ENCODE measurements at regions not wholly inside any gene's neighbourhood (a gene's known extent, or its start where the extent isn't known, plus 50 kb on each side); places are given as distances from the start of the nearest gene placed in this dataset.

GRCh38 chr12:115451780-115452736 is 768.1 kb upstream of the TBX3 start:
- peak; percentile 93 for DNase-seq

GRCh38 chr12:115451151-115451779 is 767.3 kb upstream of the TBX3 start:
- DNase-seq = peak; percentile 69

- DNase-seq = no peak
These were observed 766.7 kb upstream of the TBX3 start for GRCh38 chr12:115450710-115451109.

DNA sequence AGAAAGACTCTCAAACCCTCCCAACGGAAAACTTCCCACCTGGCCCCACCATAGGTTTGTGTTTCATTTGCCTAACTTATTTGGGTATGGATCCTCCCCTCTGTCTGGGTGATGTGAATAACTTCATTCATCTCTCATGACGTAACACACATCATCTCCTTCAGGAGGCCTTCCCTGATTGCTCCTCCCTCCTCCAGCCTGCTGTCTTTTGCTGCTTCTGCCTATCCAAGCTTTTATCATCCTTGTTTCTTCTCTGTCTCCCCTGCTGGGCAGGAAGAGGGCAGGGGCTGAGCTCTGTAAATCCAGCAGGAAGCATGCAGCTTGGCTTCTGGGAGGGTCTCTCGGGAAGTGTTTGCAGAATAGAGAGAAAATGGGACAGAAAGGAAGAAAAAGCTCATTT is 766.0 kb upstream of the TBX3 start:
- DNase-seq = no peak

- DNase-seq = no peak
These were observed 765.6 kb upstream of the TBX3 start for GRCh38 chr12:115449526-115449925.

DNA sequence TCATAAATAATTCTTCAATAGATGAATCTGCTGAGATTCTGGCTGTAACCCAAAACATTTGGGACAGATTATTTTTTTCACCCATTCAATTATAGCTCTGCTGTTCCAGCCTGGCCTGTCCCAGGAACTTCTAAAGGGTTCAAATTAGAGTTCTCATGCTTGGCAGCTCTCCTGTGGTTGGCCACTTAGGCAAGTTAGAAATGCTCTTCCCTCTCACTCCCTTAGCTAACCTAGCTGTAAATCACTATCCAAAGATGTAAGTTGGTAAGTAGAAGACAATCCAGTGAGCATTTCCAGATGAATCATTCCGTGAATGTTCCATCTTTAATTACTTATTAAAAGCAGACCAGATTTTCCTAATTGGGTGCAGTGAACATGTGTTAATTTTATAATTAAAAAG is 760.4 kb upstream of the TBX3 start:
- DNase-seq = peak; percentile 42

DNA sequence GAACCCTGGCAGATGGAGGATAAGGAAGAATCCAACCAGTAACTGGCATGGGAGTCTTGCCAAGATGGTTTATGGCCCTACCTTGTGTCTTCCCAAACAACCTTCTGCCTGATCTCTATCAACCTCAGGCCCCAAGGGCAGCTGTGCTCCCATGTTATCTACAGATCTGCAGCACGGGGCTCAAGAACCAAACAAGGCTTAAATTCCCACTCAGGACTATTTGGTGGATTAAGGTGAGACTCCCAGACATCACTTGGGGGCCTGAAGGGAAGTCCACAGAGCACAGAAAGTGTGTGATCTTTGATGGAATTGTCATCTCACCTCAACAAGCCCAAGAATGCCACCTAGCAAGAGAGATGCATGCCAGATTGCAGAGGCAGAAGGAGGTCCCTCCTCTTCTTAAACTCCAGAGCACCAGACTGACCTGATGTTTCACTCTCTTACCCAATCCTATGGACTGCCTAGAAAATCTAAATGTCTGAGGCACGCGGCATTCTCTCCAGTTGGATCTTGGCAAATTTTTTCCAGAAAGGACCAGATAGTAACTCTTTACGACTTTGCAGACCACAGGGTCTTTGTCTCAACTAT is 759.5 kb upstream of the TBX3 start:
- peak; percentile 77 for DNase-seq

GRCh38 chr12:115440438-115440837 is 756.5 kb upstream of the TBX3 start:
- DNase-seq = no peak

- no peak for DNase-seq
These were observed 755.1 kb upstream of the TBX3 start for GRCh38 chr12:115439008-115439601.

GRCh38 chr12:115438314-115438713 is 754.3 kb upstream of the TBX3 start:
- no peak for DNase-seq

DNA sequence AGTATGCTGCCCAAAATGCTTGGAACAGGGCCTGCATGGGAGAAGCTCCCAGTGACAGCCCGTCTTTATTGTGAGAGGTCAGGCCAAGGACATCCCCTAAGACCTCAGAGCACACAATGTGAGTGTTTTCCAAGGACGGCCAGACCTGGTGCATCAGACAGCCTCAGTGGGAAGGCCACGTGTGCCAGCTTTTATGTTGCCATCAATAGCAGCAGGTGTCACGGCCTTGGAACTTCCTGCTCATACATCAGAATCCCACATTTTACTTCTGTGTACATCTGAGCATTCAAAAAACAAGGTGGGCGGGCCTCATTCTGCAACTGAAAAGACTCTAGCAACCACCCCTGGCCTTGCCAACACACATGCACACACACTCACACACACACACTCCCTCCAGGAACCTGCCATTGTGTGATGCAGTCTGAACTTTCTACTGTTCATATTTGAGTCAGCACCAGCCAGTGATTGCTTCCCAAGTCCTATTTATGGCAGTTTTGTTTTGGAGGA is 753.1 kb upstream of the TBX3 start:
- no peak for DNase-seq

GRCh38 chr12:115433014-115433634 is 749.1 kb upstream of the TBX3 start:
- no peak for DNase-seq

DNA sequence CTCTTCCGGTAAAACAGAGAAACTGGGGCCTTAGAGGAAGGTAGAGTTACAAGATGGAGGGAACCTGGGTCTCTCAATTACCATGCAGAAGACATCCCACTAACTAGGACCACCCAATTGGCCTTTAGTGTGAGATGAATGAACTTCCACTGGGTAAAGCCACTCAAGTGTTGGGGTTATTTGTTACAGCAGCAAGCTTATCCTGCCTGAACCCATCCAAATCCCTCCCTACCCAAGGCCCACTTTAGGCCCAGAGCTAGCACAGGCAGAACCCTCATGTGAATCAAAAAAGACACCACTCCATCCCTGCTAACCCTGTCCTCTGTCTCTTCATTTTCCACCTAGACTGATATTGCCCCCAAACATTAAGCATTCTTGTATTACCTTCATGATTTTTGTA is 746.7 kb upstream of the TBX3 start:
- DNase-seq = no peak

DNA sequence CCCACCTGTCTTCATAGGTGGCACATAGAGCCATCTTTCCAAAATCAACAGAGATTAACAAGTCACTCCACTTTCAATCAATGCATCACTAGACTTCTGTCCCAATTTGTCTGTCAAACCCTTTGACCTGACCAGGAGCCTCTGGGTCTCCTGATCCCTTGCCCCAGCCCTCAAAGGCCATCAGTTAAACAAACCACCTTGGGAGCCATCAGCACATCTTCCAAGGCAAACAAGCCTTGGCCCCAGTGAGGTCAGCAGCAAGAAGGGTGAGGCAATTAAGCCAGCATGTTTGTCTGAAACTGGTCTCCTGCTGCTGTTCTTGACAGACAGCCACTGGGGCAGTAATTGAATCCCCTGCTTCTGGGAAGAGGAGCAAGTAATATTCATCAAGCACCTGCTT is 742.8 kb upstream of the TBX3 start:
- no peak for DNase-seq

DNA sequence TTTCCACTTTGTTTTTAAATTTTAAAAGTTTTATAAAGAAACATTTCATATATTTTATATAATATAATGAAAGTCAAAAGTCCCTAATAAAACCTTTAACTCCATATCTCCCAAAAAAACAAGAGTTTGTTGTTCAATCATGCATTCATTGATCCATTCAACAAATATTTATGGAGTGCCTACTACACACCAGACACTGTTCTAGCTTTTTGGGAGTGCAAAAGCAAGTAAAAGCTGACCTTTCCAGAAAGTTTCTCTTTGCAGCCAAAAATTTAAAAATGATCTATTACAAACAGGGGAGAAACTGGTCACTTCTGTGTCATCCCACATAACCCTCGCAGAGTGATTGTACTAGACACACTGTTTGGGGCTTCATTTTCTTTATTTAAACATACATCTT is 740.0 kb upstream of the TBX3 start:
- no peak for DNase-seq

- DNase-seq = no peak
These were observed 739.6 kb upstream of the TBX3 start for GRCh38 chr12:115423546-115423987.

DNA sequence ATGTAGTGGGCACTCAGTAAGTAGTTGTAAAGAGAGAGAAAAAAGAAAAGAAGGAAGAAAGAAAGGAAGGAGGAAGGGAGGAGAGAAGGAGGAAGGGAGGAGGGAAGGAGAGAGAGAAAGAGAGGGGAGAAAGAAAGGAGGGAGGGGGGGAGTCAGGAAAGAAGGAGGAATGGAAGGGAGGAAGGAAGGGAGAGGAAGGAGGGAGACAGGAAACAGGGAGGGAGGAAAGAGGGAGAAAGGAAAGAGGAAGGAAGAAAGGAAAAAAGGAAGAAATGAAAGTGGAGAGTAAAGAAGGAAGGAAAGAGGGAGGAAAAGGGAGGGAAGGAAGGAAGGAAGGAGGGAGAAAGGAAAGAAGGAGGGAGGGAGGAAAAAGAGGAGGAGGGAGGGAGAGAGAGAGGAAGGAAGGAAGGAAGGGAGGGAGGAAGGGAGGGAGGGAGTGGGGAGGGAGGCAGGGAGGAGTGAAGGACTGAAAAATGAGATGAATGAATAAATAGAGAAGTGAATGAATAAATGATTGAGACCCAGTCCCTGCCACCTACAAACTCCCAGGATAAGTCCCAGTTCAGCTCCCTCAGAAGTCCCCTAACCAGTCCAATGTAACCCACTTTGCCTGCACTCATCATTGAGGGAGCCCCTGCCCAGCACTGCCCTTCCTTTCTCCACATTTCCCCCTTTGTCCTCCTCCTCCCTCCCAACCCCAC is 739.0 kb upstream of the TBX3 start:
- no peak for DNase-seq

DNA sequence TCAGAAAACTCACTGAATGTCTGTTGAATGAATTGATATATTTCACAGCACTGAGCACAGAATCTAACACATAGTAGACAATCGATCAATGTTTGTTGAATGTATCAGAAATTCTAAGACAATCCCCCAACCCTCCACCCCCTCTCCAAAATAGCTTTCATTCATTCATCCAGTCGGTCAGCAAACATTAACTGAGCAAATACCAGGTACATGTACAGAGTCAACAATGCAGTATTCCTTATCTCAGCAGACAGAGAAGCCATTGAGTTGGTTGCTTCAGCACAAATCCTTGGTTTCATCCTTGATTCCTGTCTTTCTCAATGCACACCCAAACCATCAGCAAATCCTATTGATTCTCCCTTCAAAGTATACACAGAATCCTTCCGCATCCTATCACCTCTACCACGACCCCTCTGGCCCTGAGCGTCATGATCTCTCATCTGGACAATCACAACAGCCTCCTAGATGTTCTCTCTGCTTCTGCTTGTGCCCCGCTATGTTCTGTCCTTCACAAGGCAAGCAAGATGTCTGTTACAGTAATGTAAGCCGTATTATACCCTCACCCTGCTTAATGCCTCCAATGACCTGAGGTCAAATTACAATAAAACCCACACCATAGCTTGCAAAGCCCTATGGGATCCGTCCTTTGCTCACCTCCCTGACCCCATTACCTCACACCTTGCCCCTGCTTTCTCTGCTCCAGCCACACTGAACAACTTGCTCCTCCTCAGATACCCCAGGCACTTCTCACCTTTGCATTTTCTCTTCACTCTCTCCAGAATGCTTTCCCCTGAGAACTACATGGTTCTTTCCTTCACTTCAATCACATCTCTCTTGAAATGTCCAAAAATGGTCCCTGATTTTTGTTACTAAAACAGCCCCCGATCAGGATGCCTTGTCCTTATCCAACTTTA is 738.1 kb upstream of the TBX3 start:
- no peak for DNase-seq

DNA sequence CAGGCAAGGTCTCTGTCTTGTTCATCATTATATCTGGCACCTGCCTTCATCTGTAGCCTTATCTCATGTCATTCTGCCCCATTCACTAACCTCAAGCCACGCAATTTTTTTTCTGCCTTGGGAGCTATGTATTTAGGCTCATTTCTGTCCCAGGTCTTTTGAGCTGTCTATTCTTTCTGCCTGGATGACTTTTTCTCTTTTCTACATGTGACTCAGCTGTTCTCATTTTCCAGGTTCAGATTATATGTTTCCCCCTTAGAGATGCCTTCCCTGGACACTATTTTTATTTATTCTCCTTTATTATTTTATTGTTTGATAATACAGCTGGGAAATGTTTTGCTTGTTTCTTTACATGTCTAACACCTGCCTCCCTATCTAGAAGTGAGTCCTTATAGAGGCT is 737.4 kb upstream of the TBX3 start:
- no peak for DNase-seq

- no peak for DNase-seq
These were observed 735.2 kb upstream of the TBX3 start for GRCh38 chr12:115419145-115419646.

DNA sequence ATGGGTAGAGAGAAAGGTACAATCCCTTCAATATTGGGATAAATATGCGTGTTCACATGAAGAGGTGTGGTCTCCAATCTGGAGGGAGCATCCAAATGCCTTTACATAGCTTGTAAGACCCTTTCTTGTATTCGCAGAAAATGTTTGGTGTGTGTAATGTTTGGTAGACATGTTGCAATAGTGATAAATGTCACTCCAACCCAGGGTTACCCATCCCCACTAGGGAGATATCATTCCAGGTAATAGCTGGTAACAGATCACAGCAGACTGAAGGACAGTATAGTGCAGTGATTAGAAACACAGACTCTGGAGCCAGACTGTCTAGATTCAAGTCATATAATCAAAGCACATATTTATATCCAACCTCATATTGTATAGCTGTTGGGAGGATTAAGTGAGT is 733.6 kb upstream of the TBX3 start:
- no peak for DNase-seq
